GM12891 (cell line): ENCODE measurements at regions not wholly inside any gene's neighbourhood (a gene's known extent, or its start where the extent isn't known, plus 50 kb on each side); places are given as distances from the start of the nearest gene placed in this dataset.

Source experiments
- DNase-seq: peaks from one replicate; pipeline ENCODE4 v3.0.0; 2011; ENCODE audit warnings: low spot score; ENCODE audit not compliant: insufficient read length
- FAIRE-seq: peaks from 2 replicates; lab custom pipeline; 2011; peaks lifted over from hg19 to GRCh38; lab: Jason Lieb, UNC
- PAX5 ChIP-seq: IDR thresholded peaks from 2 replicates; pipeline ENCODE4 v1.6.1; 2011; ENCODE audit warnings: low read length, moderate library complexity, mild to moderate bottlenecking; ENCODE audit not compliant: insufficient read depth, severe bottlenecking
- POLR2A ChIP-seq: IDR thresholded peaks from 2 replicates; pipeline ENCODE4 v1.6.1; 2011; ENCODE audit warnings: low read depth, low read length, control low read depth
- POLR2AphosphoS5 ChIP-seq: IDR thresholded peaks from 2 replicates; pipeline ENCODE4 v1.6.1; 2011; ENCODE audit warnings: low read depth, low read length, control low read depth
- POU2F2 ChIP-seq: IDR thresholded peaks from 2 replicates; pipeline ENCODE4 v1.6.1; 2011; ENCODE audit warnings: low read depth, mild to moderate bottlenecking, control low read depth, low read length, moderate library complexity
- SPI1 ChIP-seq: IDR thresholded peaks from 2 replicates; pipeline ENCODE4 v1.6.1; 2011; ENCODE audit warnings: low read depth, low read length, control low read depth
- TAF1 ChIP-seq: IDR thresholded peaks from 2 replicates; pipeline ENCODE4 v1.6.1; 2011; ENCODE audit warnings: low read depth, low read length, control low read depth

GRCh38 chr7:85454904-85455303, 268.0 kb upstream of the SEMA3D start:
- FAIRE-seq (no peak), DNase-seq (no peak)
- TF ChIP-seq PAX5 (no peak), SPI1 (no peak), POU2F2 (no peak), POLR2A (no peak), TAF1 (no peak), POLR2AphosphoS5 (no peak)

- TF ChIP-seq SPI1 (no peak), POLR2AphosphoS5 (no peak), TAF1 (no peak), POLR2A (no peak), POU2F2 (no peak), PAX5 (no peak)
- FAIRE-seq = no peak
- DNase-seq = no peak
Measured at GRCh38 chr7:85452674-85453073, 265.8 kb upstream of the SEMA3D start.

GRCh38 chr7:85449478-85449877, 262.6 kb upstream of the SEMA3D start:
- FAIRE-seq (no peak), DNase-seq (no peak)
- TF ChIP-seq PAX5 (no peak), SPI1 (no peak), TAF1 (no peak), POLR2A (no peak), POU2F2 (no peak), POLR2AphosphoS5 (no peak)

- DNase-seq = no peak
- FAIRE-seq = no peak
- TF ChIP-seq POLR2AphosphoS5 = no peak
- TF ChIP-seq POU2F2 = no peak
- no peak for TF ChIP-seq SPI1
- TF ChIP-seq PAX5 = no peak
- TF ChIP-seq POLR2A = no peak
- TF ChIP-seq TAF1 = no peak
Measured at GRCh38 chr7:85447004-85447403, 260.1 kb upstream of the SEMA3D start.

DNA sequence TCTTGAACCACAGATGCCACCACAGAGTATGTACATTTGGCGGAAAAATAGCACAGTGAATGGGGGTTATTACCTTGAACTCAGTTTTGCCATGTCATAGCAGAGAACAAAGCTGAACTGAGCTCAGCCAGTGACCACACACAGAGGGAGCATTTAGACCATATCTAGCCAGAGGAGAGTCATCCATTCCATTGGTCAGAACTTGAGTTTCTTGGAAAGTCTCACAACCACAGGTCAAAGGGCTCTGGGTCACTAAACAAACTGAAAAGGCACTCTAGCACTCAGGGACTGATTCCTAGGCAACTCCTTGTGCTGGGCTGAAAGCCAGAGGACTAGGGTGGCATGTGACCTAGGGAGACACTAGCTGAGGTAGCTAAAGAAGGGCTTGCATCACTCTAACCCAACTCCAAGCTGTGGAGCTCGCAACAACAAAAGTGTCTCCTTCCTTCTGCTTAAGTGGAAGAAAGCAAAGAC, 239.7 kb upstream of the SEMA3D start:
- no peak for DNase-seq

DNA sequence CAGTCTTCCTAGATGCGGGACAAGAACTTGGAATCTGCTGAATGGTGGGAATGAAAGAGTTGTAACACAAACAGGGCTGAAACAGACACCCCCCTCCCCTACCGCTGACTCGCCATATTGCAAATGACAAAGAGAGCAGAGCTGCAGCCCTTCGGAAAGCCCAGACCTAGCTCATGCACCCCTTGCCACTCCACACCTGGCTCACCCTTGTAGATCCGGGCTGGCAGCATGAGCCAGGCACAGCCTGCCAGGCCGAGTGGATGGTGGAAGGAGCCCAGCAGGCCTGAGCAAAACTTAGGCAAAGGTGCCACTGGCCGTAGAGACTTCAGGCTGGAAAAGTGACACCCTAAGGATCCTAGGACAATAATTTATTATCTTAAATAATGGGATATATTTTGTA, 237.4 kb upstream of the SEMA3D start:
- FAIRE-seq (no peak), DNase-seq (no peak)
- no peak for TF ChIP-seq POLR2AphosphoS5

More for the DNA sequence above, 239.7 kb upstream of the SEMA3D start:
- FAIRE-seq = no peak
- TF ChIP-seq POLR2A = no peak
- no peak for TF ChIP-seq SPI1
- no peak for TF ChIP-seq POU2F2

- DNase-seq (no peak), FAIRE-seq (no peak)
- no peak for TF ChIP-seq POLR2AphosphoS5
- TF ChIP-seq POLR2A = no peak
- TF ChIP-seq PAX5 = no peak
- TF ChIP-seq SPI1 = no peak
- TF ChIP-seq TAF1 = no peak
- TF ChIP-seq POU2F2 = no peak
Measured at GRCh38 chr7:85423209-85423895, 236.5 kb upstream of the SEMA3D start.

GRCh38 chr7:85415743-85416142, 228.9 kb upstream of the SEMA3D start:
- no peak for TF ChIP-seq POLR2AphosphoS5
- no peak for FAIRE-seq
- no peak for DNase-seq

GRCh38 chr7:85413718-85414117, 226.9 kb upstream of the SEMA3D start:
- DNase-seq = no peak
- no peak for FAIRE-seq
- TF ChIP-seq PAX5 = no peak
- no peak for TF ChIP-seq TAF1
- TF ChIP-seq POLR2A = no peak
- TF ChIP-seq SPI1 = no peak
- no peak for TF ChIP-seq POU2F2
- TF ChIP-seq POLR2AphosphoS5 = no peak

GRCh38 chr7:85412912-85413311, 226.1 kb upstream of the SEMA3D start:
- DNase-seq (no peak), FAIRE-seq (no peak)

More at GRCh38 chr7:85412912-85413311, 226.1 kb upstream of the SEMA3D start:
- TF ChIP-seq POLR2A (no peak), POLR2AphosphoS5 (no peak), TAF1 (no peak), SPI1 (no peak)
